GM13977 (cell line): ENCODE measurements at regions not wholly inside any gene's neighbourhood (a gene's known extent, or its start where the extent isn't known, plus 50 kb on each side); places are given as distances from the start of the nearest gene placed in this dataset.

Experiments used
- DNase-seq: peaks from one replicate; pipeline ENCODE4 v3.0.0; 2012; ENCODE audit warnings: low spot score
- CTCF ChIP-seq: IDR thresholded peaks from 2 replicates; pipeline ENCODE4 v1.5.1; 2012; ENCODE audit warnings: mild to moderate bottlenecking, control low read depth; ENCODE audit not compliant: insufficient read depth; ENCODE audit errors: extremely low read depth, missing control alignments
- in situ Hi-C: fragments of 300-500 bp; cut with MboI; formaldehyde crosslinking; loops from one replicate; pipeline ENCODE4 v1.12.0; 2022; ENCODE audit warnings: low sequenced_read_pairs, low pct_unique_long_range_greater_than_20kb, mixed read lengths, inconsistent platforms; ENCODE audit not compliant: unreplicated experiment

- in situ Hi-C loops: no loop called here
- no peak for TF ChIP-seq CTCF
- no peak for DNase-seq
Observed at GRCh38 chr5:15354021-15354420, 146.0 kb upstream of the FBXL7 start.

GRCh38 chr5:15353086-15353645 lies 146.8 kb upstream of the FBXL7 start:
- in situ Hi-C loops: no loop called here
- no peak for TF ChIP-seq CTCF
- no peak for DNase-seq

GRCh38 chr5:15350614-15351013 lies 149.4 kb upstream of the FBXL7 start:
- no peak for DNase-seq
- in situ Hi-C loops: no loop called here
- TF ChIP-seq CTCF: no peak

GRCh38 chr5:15346738-15347137 lies 153.2 kb upstream of the FBXL7 start:
- no peak for DNase-seq
- no peak for TF ChIP-seq CTCF
- in situ Hi-C loops: no loop called here

- in situ Hi-C loops: no loop called here
Observed at GRCh38 chr5:15344954-15345353, 155.0 kb upstream of the FBXL7 start.

GRCh38 chr5:15338546-15338945 lies 161.4 kb upstream of the FBXL7 start:
- no peak for DNase-seq
- TF ChIP-seq CTCF: no peak
- in situ Hi-C loops: no loop called here

More at GRCh38 chr5:15344954-15345353, 155.0 kb upstream of the FBXL7 start:
- DNase-seq: no peak
- TF ChIP-seq CTCF: no peak
